Coronary artery (tissue), 2 donors: ENCODE measurements at regions not wholly inside any gene's neighbourhood (a gene's known extent, or its start where the extent isn't known, plus 50 kb on each side); places are given as distances from the start of the nearest gene placed in this dataset.

ENCODE experiments used
- DNase-seq: peaks from one replicate; pipeline ENCODE4 v3.0.0-alpha.2; 2017; ENCODE audit warnings: low spot score
- H3K27ac ChIP-seq, 2 donors: fragments of 200-600 bp; sonication (generic); one replicate each; pipeline ENCODE4 v1.5.1; 2016 to 2019
- H3K4me3 ChIP-seq: fragments of 200-600 bp; sonication (generic); 2 replicates; pipeline ENCODE4 v1.5.1; 2016; ENCODE audit warnings: mild to moderate bottlenecking, moderate library complexity
- TF ChIP-seq, protein P1 (sequence below): fragments of 200-600 bp; sonication (generic); IDR thresholded peaks from one replicate; pipeline ENCODE4 v1.5.1; 2019; ENCODE audit warnings: antibody characterized with exemption

DNA sequence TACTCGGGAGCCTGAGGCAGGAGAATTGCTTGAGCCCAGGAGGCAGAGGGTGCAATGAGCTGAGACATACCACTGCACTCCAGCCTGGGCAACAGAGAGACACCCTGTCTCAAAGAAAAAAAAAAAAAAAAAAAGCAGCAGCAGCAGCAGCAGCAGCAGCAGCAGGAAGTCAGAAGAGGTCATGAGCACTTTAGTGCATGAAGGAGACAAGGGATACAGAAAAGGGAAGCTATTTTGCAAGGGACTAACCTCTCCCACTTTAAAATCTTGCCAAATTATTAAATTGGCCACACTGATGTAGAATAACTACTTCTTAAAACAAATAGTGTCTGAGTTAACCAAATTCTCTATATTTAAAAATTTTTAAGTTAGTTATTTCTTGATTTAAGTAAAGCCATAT, 113.4 kb upstream of the PDE1A start:
- TF ChIP-seq, protein P1, sequence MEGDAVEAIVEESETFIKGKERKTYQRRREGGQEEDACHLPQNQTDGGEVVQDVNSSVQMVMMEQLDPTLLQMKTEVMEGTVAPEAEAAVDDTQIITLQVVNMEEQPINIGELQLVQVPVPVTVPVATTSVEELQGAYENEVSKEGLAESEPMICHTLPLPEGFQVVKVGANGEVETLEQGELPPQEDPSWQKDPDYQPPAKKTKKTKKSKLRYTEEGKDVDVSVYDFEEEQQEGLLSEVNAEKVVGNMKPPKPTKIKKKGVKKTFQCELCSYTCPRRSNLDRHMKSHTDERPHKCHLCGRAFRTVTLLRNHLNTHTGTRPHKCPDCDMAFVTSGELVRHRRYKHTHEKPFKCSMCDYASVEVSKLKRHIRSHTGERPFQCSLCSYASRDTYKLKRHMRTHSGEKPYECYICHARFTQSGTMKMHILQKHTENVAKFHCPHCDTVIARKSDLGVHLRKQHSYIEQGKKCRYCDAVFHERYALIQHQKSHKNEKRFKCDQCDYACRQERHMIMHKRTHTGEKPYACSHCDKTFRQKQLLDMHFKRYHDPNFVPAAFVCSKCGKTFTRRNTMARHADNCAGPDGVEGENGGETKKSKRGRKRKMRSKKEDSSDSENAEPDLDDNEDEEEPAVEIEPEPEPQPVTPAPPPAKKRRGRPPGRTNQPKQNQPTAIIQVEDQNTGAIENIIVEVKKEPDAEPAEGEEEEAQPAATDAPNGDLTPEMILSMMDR: no peak
- H3K27ac ChIP-seq: no peak overlapping the region
- H3K4me3 ChIP-seq: no peak overlapping the region
- DNase-seq: no peak

DNA sequence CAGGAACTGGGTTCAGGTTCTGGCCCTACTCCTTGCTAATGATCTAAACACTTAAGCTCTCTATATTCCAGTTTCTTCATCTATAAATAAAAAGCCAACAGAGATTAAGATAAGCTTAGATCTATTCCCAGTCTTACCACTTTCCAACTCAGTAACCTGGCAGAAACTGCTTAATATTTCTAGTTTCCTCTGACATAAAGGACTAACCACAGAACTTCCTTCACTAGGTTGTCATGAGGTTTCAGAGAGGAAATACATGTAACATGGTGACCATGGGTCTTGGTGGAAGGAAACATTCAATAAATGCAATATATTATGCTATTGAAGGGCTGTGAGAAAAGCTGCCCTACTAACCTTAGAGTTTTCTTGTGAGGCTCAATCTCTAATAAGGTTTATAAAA, 114.4 kb upstream of the PDE1A start:
- no peak overlapping the region for H3K27ac ChIP-seq
- DNase-seq: no peak
- TF ChIP-seq, protein P1: no peak
- no peak overlapping the region for H3K4me3 ChIP-seq

DNA sequence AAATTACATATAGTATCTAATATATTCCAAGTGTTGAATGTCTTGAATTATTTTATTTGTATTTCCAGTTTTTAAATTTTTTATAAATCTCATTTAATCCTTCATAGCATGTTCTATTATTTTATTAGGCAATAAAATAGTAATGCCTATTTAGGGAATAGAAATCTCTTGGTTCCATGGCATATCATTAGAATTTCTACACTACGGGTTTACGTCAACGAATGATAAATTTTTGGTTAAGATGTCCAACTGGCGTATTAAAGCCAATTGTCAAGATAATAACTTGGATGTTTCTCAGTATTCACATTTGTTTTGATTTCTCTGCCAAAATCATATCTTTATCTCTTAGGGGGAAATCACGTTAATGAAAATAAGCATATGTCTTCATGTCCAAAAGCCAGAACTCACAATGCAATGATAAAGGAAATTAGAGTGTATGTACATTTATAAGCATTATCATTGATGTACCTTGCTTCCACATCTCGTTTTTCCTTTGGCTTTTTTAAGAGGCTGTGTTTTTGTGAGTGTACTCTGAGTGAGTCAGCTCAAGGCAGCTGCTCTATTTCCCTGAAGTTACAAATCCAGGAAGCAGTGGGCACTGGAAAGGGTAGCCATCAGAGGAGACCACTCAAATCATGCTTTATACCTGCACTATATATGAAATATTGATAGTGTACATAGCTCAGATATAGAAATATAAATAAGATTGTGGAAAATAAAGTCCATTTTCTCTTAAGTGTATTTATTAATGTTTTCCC, 115.8 kb upstream of the PDE1A start:
- no peak for DNase-seq
- Histone ChIP-seq H3K4me3 (peak overlapping the region; percentile 13), H3K27ac (peak overlapping the region; percentile 36 to 46)
- TF ChIP-seq, protein P1: no peak

DNA sequence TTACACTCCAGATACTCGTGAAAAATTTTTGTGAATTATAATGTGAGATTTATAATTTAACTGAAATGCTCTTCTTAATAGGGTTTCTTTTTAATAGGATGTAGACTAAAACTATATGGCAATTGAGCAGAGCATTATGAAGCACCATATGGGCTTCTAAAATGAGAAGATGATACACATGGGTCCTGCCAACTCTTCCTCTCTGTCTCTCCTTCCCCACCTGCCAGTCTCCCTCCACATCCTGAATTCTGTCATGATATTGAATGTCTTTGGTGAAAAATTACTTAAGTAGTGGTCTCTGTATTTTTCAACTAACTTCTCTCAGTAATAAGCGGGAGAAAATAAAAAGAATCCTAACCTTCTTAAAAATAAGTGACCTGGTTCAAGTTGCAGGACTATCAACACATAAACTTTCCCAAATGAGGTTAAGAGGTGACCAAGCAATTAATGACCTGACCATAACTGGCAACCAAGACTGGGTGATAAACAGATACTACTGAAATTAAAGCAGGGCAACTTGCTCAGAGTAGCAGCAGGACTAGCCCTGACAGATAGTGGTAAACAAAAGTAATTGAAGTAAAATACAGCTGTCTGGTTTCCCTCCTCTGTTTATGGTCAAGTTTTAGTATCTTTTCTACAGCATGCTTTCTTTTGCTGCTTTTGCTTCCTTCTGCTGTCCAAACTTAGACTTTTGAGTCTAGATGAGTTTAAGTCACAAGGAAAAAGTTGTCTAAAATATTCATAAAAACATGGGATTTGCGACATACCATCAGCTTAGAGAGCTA, 117.1 kb upstream of the PDE1A start:
- Histone ChIP-seq H3K27ac (peak overlapping the region; percentile 36 to 58), H3K4me3 (no peak overlapping the region)
- TF ChIP-seq, protein P1: no peak
- no peak for DNase-seq

DNA sequence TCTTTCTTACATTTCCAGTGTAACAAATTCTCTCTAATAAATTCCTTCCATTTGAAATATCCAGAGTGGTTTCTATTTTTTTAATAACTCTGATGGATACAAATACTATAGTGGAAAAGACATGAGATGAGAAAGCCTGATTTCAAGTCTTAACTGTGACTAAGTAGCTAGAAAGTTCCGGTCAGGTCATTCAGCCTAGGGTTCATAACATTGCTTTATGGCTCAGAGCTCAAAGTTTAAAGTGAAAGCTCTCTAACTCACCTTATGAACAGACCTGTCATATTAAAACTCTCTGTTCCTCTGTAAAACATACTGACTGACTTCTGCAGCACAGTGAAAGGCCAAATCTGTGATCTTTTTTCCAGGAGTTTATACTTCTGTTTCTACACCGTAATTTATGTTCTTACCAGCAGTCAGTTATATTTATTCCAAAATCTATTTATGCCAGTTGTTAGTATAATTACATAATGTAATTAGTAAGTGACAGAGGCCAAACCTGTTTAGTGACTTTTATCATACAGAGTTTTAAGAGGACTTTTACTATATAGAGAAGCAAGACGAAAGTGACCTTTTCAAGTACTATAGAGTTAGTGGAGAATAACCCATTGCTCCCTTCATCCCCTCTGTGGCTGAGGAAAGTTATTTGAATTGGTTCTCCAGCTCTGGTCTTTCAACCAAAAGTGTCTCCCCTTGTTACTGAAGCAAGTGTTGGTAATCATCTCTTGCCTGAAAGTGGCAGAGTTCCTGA, 118.8 kb upstream of the PDE1A start:
- Histone ChIP-seq H3K4me3 (no peak overlapping the region), H3K27ac (peak overlapping the region in 1 of 2 donors; percentile 33)
- DNase-seq: no peak
- TF ChIP-seq, protein P1: no peak

DNA sequence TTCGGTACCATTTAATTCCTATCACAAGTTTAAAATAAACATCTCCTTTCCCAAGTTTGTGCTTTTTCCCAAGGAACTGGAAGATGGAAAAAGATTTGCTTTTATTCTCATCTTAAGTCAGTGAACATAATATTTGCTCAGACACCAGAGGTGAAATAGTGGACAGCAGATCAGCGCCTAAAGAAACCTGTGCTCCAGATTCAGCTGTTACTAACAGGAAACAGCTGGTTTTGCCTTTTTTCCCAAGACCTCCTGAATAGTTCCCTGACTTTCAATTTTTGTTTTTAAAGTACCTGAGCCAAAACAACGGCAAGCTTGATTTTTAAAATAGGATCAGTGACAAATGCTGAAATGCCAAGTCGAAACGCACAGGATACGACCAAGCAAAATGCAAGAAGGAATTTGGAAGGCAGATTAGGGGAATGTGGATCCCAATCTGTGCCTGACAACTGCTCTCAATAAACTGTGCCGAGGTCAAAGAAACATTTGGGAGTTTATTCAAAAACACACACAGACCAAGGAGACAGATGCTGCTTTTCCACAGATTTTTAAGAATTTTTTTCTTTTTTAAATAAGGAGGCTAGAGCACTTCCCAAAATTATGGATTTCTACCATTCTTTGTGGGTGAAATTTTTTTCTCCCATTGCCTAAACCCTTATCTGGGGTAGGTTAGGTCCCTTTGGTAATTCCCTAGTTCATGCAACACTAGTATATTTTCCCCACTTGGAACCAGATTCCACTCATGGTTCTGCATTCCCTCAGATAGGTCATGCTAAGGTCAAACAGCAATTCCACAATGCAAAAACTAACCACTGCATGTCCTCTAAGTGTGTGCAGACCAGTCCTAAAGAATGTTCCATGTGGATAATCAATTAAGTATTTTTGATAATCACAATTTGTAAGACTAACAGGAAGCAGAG, 121.5 kb upstream of the PDE1A start:
- peak overlapping the region; percentile 24 to 35 for H3K27ac ChIP-seq
- DNase-seq: no peak
- peak overlapping the region; percentile 9 for H3K4me3 ChIP-seq
- TF ChIP-seq, protein P1: no peak
